SK-N-SH treated with all-trans-retinoic acid at 6 μM for 48 hours (cell line): ENCODE measurements at regions not wholly inside any gene's neighbourhood (a gene's known extent, or its start where the extent isn't known, plus 50 kb on each side); places are given as distances from the start of the nearest gene placed in this dataset.

Source experiments
- ATAC-seq: fragments of 200-7000 bp; cut with Tn5 transposase; 3 replicates; pipeline ENCODE4 v1.9.1; 2020; ENCODE audit warnings: mild to moderate bottlenecking, moderate library complexity
- ARNTL ChIP-seq: fragments of 450-650 bp; formaldehyde crosslinking; IDR thresholded peaks from 2 replicates; pipeline ENCODE4 v1.5.0; 2020; ENCODE audit warnings: low read depth, mild to moderate bottlenecking, moderate library complexity, borderline replicate concordance
- BACH2 ChIP-seq: fragments of 250-450 bp; sonication (Bioruptor Pico); IDR thresholded peaks from 2 replicates; pipeline ENCODE4 v1.9.0; 2021; ENCODE audit warnings: mild to moderate bottlenecking, borderline replicate concordance
- CSDC2 ChIP-seq: fragments of 250-450 bp; sonication (Bioruptor Pico); IDR thresholded peaks from 2 replicates; pipeline ENCODE4 v1.5.0; 2020; ENCODE audit warnings: mild to moderate bottlenecking, moderate library complexity
- ESRRG ChIP-seq: fragments of 250-450 bp; sonication (Bioruptor Pico); IDR thresholded peaks from 2 replicates; pipeline ENCODE4 v1.6.1; 2021; ENCODE audit warnings: mild to moderate bottlenecking
- GLIS3 ChIP-seq: fragments of 250-450 bp; sonication (Bioruptor Pico); IDR thresholded peaks from 2 replicates; pipeline ENCODE4 v1.5.0; 2020; ENCODE audit warnings: mild to moderate bottlenecking, moderate library complexity
- ISL1 ChIP-seq: fragments of 250-450 bp; sonication (Bioruptor Pico); IDR thresholded peaks from 2 replicates; pipeline ENCODE4 v2.1.2; 2022; ENCODE audit warnings: mild to moderate bottlenecking, moderate library complexity
- PPARA ChIP-seq: fragments of 250-450 bp; sonication (Bioruptor Pico); IDR thresholded peaks from 2 replicates; pipeline ENCODE4 v1.5.0; 2020; ENCODE audit warnings: mild to moderate bottlenecking, borderline replicate concordance
- SNAI2 ChIP-seq: fragments of 250-450 bp; sonication (Bioruptor Pico); IDR thresholded peaks from 2 replicates; pipeline ENCODE4 v1.5.0; 2020; ENCODE audit warnings: mild to moderate bottlenecking, moderate library complexity
- TCF4 ChIP-seq: fragments of 250-450 bp; sonication (Bioruptor Pico); IDR thresholded peaks from 2 replicates; pipeline ENCODE4 v1.8.0; 2021; ENCODE audit warnings: mild to moderate bottlenecking, moderate library complexity, borderline replicate concordance
- TOX ChIP-seq: fragments of 250-450 bp; sonication (Bioruptor Pico); IDR thresholded peaks from 2 replicates; pipeline ENCODE4 v1.8.0; 2021; ENCODE audit warnings: mild to moderate bottlenecking, moderate library complexity, borderline replicate concordance
- ZC3H10 ChIP-seq: fragments of 250-450 bp; sonication (Bioruptor Pico); IDR thresholded peaks from 2 replicates; pipeline ENCODE4 v1.5.1; 2021; ENCODE audit warnings: mild to moderate bottlenecking, moderate library complexity
- ZFP3 ChIP-seq: fragments of 250-450 bp; sonication (Bioruptor Pico); IDR thresholded peaks from 2 replicates; pipeline ENCODE4 v1.5.0; 2020; ENCODE audit warnings: mild to moderate bottlenecking, moderate library complexity
- ZFP30 ChIP-seq: fragments of 450-650 bp; formaldehyde crosslinking; IDR thresholded peaks from 2 replicates; pipeline ENCODE4 v1.5.0; 2022; ENCODE audit warnings: mild to moderate bottlenecking, moderate library complexity
- ZNF565 ChIP-seq: fragments of 450-650 bp; formaldehyde crosslinking; conservative IDR thresholded peaks from 2 replicates; pipeline ENCODE4 v1.5.0; 2020; ENCODE audit warnings: low read depth, mild to moderate bottlenecking, moderate library complexity
- ZNF70 ChIP-seq: fragments of 450-650 bp; formaldehyde crosslinking; IDR thresholded peaks from 2 replicates; pipeline ENCODE4 v1.5.0; 2020; ENCODE audit warnings: mild to moderate bottlenecking, moderate library complexity
- ZNF8 ChIP-seq: fragments of 450-650 bp; formaldehyde crosslinking; IDR thresholded peaks from 2 replicates; pipeline ENCODE4 v1.5.0; 2020; ENCODE audit warnings: mild to moderate bottlenecking, moderate library complexity
- TF ChIP-seq, protein P1 (sequence below): fragments of 250-450 bp; sonication (Bioruptor Pico); IDR thresholded peaks from 2 replicates; pipeline ENCODE4 v1.5.0; 2020; ENCODE audit warnings: mild to moderate bottlenecking, moderate library complexity
- TF ChIP-seq, protein P2 (sequence below): fragments of 250-450 bp; sonication (Bioruptor Pico); IDR thresholded peaks from 2 replicates; pipeline ENCODE4 v1.5.1; 2020; ENCODE audit warnings: low read depth, mild to moderate bottlenecking, moderate library complexity
- TF ChIP-seq, protein P3 (sequence below): fragments of 250-450 bp; sonication (Bioruptor Pico); IDR thresholded peaks from 2 replicates; pipeline ENCODE4 v1.5.1; 2021; ENCODE audit warnings: mild to moderate bottlenecking, moderate library complexity
- TF ChIP-seq, protein P4 (sequence below): fragments of 250-450 bp; sonication (Bioruptor Pico); IDR thresholded peaks from 2 replicates; pipeline ENCODE4 v1.8.0; 2020; ENCODE audit warnings: mild to moderate bottlenecking, moderate library complexity, borderline replicate concordance
- TF ChIP-seq, protein P5 (sequence below): fragments of 250-450 bp; sonication (Bioruptor Pico); IDR thresholded peaks from 2 replicates; pipeline ENCODE4 v1.8.0; 2021; ENCODE audit warnings: low read depth, mild to moderate bottlenecking, moderate library complexity, borderline replicate concordance

DNA sequence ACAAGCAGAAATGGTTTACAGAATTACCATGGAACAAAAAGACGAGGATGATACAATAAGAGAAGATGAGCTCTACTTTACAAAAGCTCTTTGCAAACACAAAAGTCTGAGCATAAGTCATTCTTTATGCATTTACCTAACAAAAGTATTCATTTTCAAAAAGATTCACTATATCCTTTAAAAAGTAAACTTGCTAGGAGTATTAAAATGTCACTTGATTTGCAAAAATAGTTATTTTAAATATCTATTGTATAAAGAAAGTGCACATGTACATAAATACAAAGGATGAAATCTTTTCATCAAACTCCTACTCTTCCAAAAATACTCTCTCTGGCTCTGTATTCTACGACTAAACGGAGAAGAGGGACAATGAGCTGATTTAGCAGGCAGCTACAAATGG, 146.4 kb upstream of the STEAP1 start:
- TF ChIP-seq, protein P1, sequence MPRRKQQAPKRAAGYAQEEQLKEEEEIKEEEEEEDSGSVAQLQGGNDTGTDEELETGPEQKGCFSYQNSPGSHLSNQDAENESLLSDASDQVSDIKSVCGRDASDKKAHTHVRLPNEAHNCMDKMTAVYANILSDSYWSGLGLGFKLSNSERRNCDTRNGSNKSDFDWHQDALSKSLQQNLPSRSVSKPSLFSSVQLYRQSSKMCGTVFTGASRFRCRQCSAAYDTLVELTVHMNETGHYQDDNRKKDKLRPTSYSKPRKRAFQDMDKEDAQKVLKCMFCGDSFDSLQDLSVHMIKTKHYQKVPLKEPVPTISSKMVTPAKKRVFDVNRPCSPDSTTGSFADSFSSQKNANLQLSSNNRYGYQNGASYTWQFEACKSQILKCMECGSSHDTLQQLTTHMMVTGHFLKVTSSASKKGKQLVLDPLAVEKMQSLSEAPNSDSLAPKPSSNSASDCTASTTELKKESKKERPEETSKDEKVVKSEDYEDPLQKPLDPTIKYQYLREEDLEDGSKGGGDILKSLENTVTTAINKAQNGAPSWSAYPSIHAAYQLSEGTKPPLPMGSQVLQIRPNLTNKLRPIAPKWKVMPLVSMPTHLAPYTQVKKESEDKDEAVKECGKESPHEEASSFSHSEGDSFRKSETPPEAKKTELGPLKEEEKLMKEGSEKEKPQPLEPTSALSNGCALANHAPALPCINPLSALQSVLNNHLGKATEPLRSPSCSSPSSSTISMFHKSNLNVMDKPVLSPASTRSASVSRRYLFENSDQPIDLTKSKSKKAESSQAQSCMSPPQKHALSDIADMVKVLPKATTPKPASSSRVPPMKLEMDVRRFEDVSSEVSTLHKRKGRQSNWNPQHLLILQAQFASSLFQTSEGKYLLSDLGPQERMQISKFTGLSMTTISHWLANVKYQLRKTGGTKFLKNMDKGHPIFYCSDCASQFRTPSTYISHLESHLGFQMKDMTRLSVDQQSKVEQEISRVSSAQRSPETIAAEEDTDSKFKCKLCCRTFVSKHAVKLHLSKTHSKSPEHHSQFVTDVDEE (CRISPR knock-in tag) = no peak
- TF ChIP-seq ZC3H10 (CRISPR knock-in tag) (no peak), ARNTL (CRISPR knock-in tag) (no peak), TOX (CRISPR knock-in tag) (no peak), PPARA (no peak), ZNF70 (no peak), SNAI2 (CRISPR knock-in tag) (no peak), CSDC2 (CRISPR knock-in tag) (no peak), ZNF565 (CRISPR knock-in tag) (no peak)
- TF ChIP-seq, protein P2, sequence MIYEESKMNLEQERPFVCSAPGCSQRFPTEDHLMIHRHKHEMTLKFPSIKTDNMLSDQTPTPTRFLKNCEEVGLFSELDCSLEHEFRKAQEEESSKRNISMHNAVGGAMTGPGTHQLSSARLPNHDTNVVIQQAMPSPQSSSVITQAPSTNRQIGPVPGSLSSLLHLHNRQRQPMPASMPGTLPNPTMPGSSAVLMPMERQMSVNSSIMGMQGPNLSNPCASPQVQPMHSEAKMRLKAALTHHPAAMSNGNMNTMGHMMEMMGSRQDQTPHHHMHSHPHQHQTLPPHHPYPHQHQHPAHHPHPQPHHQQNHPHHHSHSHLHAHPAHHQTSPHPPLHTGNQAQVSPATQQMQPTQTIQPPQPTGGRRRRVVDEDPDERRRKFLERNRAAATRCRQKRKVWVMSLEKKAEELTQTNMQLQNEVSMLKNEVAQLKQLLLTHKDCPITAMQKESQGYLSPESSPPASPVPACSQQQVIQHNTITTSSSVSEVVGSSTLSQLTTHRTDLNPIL (CRISPR knock-in tag) = no peak
- TF ChIP-seq, protein P3, sequence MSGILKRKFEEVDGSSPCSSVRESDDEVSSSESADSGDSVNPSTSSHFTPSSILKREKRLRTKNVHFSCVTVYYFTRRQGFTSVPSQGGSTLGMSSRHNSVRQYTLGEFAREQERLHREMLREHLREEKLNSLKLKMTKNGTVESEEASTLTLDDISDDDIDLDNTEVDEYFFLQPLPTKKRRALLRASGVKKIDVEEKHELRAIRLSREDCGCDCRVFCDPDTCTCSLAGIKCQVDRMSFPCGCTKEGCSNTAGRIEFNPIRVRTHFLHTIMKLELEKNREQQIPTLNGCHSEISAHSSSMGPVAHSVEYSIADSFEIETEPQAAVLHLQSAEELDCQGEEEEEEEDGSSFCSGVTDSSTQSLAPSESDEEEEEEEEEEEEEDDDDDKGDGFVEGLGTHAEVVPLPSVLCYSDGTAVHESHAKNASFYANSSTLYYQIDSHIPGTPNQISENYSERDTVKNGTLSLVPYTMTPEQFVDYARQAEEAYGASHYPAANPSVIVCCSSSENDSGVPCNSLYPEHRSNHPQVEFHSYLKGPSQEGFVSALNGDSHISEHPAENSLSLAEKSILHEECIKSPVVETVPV = no peak
- ATAC-seq = no peak

DNA sequence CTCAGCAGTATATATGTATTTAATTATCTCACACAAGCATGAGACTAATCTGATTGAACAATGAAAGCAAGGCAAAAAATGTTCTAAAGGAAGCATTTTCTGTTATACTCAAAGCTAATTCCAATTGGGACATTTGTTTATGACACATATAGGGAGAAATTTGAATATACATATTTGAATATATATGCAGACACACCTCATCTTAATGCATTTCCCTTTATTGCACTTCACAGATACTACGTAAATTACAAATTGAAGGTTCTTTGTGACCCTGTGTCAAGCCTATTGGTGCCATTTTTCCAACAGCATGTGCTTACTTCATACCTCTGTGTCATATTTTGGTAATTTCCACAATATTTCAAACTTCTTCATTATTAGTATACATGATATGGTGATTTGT, 132.1 kb upstream of the STEAP1 start:
- TF ChIP-seq TOX (CRISPR knock-in tag) (no peak), CSDC2 (CRISPR knock-in tag) (no peak), ZFP30 (CRISPR knock-in tag) (no peak), ZNF8 (no peak), ZNF565 (CRISPR knock-in tag) (no peak), ZFP3 (no peak), ZNF70 (no peak), PPARA (no peak), SNAI2 (CRISPR knock-in tag) (no peak), ISL1 (no peak), GLIS3 (CRISPR knock-in tag) (no peak), TCF4 (CRISPR knock-in tag) (no peak), ESRRG (no peak), BACH2 (no peak)
- TF ChIP-seq, protein P1 (CRISPR knock-in tag) = no peak
- TF ChIP-seq, protein P4, sequence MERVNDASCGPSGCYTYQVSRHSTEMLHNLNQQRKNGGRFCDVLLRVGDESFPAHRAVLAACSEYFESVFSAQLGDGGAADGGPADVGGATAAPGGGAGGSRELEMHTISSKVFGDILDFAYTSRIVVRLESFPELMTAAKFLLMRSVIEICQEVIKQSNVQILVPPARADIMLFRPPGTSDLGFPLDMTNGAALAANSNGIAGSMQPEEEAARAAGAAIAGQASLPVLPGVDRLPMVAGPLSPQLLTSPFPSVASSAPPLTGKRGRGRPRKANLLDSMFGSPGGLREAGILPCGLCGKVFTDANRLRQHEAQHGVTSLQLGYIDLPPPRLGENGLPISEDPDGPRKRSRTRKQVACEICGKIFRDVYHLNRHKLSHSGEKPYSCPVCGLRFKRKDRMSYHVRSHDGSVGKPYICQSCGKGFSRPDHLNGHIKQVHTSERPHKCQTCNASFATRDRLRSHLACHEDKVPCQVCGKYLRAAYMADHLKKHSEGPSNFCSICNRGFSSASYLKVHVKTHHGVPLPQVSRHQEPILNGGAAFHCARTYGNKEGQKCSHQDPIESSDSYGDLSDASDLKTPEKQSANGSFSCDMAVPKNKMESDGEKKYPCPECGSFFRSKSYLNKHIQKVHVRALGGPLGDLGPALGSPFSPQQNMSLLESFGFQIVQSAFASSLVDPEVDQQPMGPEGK (CRISPR knock-in tag) = no peak
- TF ChIP-seq, protein P5, sequence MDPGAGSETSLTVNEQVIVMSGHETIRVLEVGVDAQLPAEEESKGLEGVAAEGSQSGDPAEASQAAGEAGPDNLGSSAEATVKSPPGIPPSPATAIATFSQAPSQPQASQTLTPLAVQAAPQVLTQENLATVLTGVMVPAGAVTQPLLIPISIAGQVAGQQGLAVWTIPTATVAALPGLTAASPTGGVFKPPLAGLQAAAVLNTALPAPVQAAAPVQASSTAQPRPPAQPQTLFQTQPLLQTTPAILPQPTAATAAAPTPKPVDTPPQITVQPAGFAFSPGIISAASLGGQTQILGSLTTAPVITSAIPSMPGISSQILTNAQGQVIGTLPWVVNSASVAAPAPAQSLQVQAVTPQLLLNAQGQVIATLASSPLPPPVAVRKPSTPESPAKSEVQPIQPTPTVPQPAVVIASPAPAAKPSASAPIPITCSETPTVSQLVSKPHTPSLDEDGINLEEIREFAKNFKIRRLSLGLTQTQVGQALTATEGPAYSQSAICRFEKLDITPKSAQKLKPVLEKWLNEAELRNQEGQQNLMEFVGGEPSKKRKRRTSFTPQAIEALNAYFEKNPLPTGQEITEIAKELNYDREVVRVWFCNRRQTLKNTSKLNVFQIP (CRISPR knock-in tag) = no peak
- TF ChIP-seq, protein P3 = no peak
- TF ChIP-seq, protein P2 (CRISPR knock-in tag) = no peak
- ATAC-seq = no peak
